ENCODE measurements at regions not wholly inside any gene's neighbourhood (a gene's known extent, or its start where the extent isn't known, plus 50 kb on each side); places are given as distances from the start of the nearest gene placed in this dataset.
"Not testable (repeated sequence)": the region's sequence is repeated elsewhere in the genome, so short reads cannot be mapped to it uniquely, and the experiment has no call there.

GRCh38 chr16:29602683-29603088 is 60.4 kb upstream of the SPN start:
- not testable (repeated sequence) for TF ChIP-seq CTCF, POLR2A (IDR thresholded peaks at IDR 0.05)

Measured in vagina (tissue), 2 donors.